GM23338 (cell line): ENCODE measurements at regions not wholly inside any gene's neighbourhood (a gene's known extent, or its start where the extent isn't known, plus 50 kb on each side); places are given as distances from the start of the nearest gene placed in this dataset.

Source experiments
- ATAC-seq: fragments of 200-7000 bp; cut with Tn5 transposase; 3 replicates; pipeline ENCODE4 v1.9.1; 2020
- DNase-seq: peaks from one replicate; pipeline ENCODE4 v3.0.0-alpha.2; 2015; ENCODE audit warnings: low spot score
- H2AFZ ChIP-seq: fragments of 200-600 bp; sonication (generic); 2 replicates; pipeline ENCODE4 v1.8.0; 2016; ENCODE audit warnings: antibody characterized with exemption, mild to moderate bottlenecking, moderate library complexity
- H3F3A ChIP-seq: fragments of 200-600 bp; sonication (generic); replicated peaks from 2 replicates; pipeline ENCODE4 v1.8.0; 2017; ENCODE audit warnings: antibody characterized with exemption, mixed run types, low read depth
- H3K27ac ChIP-seq: fragments of 200-600 bp; sonication (generic); 2 replicates; pipeline ENCODE4 v1.6.1; 2016; ENCODE audit warnings: low read depth
- H3K27me3 ChIP-seq: fragments of 200-600 bp; sonication (generic); 2 replicates; pipeline ENCODE4 v1.8.0; 2016; ENCODE audit warnings: mild to moderate bottlenecking, mixed run types, moderate library complexity; ENCODE audit not compliant: insufficient read depth
- H3K36me3 ChIP-seq: fragments of 200-600 bp; sonication (generic); 2 replicates; pipeline ENCODE4 v1.8.0; 2016; ENCODE audit warnings: mild to moderate bottlenecking; ENCODE audit not compliant: insufficient read depth
- H3K4me1 ChIP-seq: fragments of 200-600 bp; sonication (generic); 2 replicates; pipeline ENCODE4 v1.8.0; 2016; ENCODE audit warnings: mild to moderate bottlenecking, moderate library complexity; ENCODE audit not compliant: insufficient read depth
- H3K4me2 ChIP-seq: fragments of 200-600 bp; sonication (generic); 2 replicates; pipeline ENCODE4 v1.7.1; 2017; ENCODE audit warnings: mixed run types
- H3K4me3 ChIP-seq: fragments of 200-600 bp; sonication (generic); 2 replicates; pipeline ENCODE4 v1.6.1; 2016; ENCODE audit warnings: mixed run types
- H3K79me2 ChIP-seq: fragments of 200-600 bp; sonication (generic); replicated peaks from 2 replicates; pipeline ENCODE4 v1.8.0; 2017; ENCODE audit warnings: mild to moderate bottlenecking; ENCODE audit not compliant: insufficient read depth
- H3K9me2 ChIP-seq: fragments of 200-600 bp; sonication (generic); 2 replicates; pipeline ENCODE4 v1.8.0; 2017; ENCODE audit not compliant: insufficient read depth
- H4K20me1 ChIP-seq: fragments of 200-600 bp; sonication (generic); replicated peaks from 2 replicates; pipeline ENCODE4 v1.8.0; 2017; ENCODE audit warnings: mild to moderate bottlenecking; ENCODE audit not compliant: insufficient read depth
- H3K27ac Mint-ChIP-seq: 2 replicates; pipeline ENCODE4 v1.8.0; 2020; ENCODE audit warnings: inconsistent platforms, mild to moderate bottlenecking, moderate library complexity, mixed read lengths
- H3K27me3 Mint-ChIP-seq: 3 replicates; pipeline ENCODE4 v1.8.0; 2022; ENCODE audit warnings: low read depth, mild to moderate bottlenecking, moderate library complexity, mixed read lengths, inconsistent platforms; ENCODE audit not compliant: insufficient read depth, poor library complexity
- H3K36me3 Mint-ChIP-seq: 3 replicates; pipeline ENCODE4 v1.8.0; 2021; ENCODE audit warnings: low read depth, mild to moderate bottlenecking, inconsistent platforms, moderate library complexity, mixed read lengths
- H3K4me1 Mint-ChIP-seq: 3 replicates; pipeline ENCODE4 v1.8.0; 2020; ENCODE audit warnings: mild to moderate bottlenecking, inconsistent platforms, mixed read lengths
- H3K4me3 Mint-ChIP-seq: 3 replicates; pipeline ENCODE4 v1.8.0; 2021; ENCODE audit warnings: moderate library complexity, mild to moderate bottlenecking, inconsistent platforms, mixed read lengths
- H3K9me3 Mint-ChIP-seq: 3 replicates; pipeline ENCODE4 v1.8.0; 2020; ENCODE audit warnings: moderate library complexity, mild to moderate bottlenecking, inconsistent platforms, mixed read lengths
- CREB1 ChIP-seq: fragments of 250-450 bp; sonication (Bioruptor Pico); IDR thresholded peaks from 2 replicates; pipeline ENCODE4 v1.5.0; 2020; ENCODE audit warnings: low read depth, mild to moderate bottlenecking, moderate library complexity
- CTCF ChIP-seq, 2 experiments: fragments of 200-600 bp in 1 of 2; sonication (generic) in 1 of 2; conservative IDR thresholded peaks; 2 replicates each; pipeline versions ENCODE4 v1.5.1 to v1.6.1; 2016 to 2017; ENCODE audit warnings: antibody characterized with exemption in 2 of 2, low read depth in 2 of 2, mild to moderate bottlenecking in 2 of 2, moderate library complexity in 1 of 2
- EZH2 ChIP-seq: fragments of 200-600 bp; sonication (generic); IDR thresholded peaks from one replicate; pipeline ENCODE4 v1.8.0; 2017; ENCODE audit warnings: antibody characterized with exemption, mild to moderate bottlenecking, low read depth; ENCODE audit not compliant: unreplicated experiment
- EZH2phosphoT487 ChIP-seq: fragments of 200-600 bp; sonication (generic); IDR thresholded peaks from one replicate; pipeline ENCODE4 v1.8.1; 2018; ENCODE audit warnings: antibody characterized with exemption; ENCODE audit not compliant: unreplicated experiment
- JUNB ChIP-seq: IDR thresholded peaks from one replicate; pipeline ENCODE4 v1.6.1; 2016; ENCODE audit warnings: antibody characterized with exemption; ENCODE audit not compliant: unreplicated experiment
- NANOG ChIP-seq: IDR thresholded peaks from 2 replicates; pipeline ENCODE4 v1.6.1; 2016; ENCODE audit warnings: antibody characterized with exemption, borderline replicate concordance
- POLR2AphosphoS5 ChIP-seq: IDR thresholded peaks from 2 replicates; pipeline ENCODE4 v1.6.1; 2016; ENCODE audit warnings: antibody characterized with exemption, low read depth
- REST ChIP-seq: IDR thresholded peaks from one replicate; pipeline ENCODE4 v1.6.1; 2018; ENCODE audit warnings: antibody characterized with exemption; ENCODE audit not compliant: unreplicated experiment
- STAT1 ChIP-seq: IDR thresholded peaks from one replicate; pipeline ENCODE4 v1.6.1; 2016; ENCODE audit warnings: antibody characterized with exemption; ENCODE audit not compliant: unreplicated experiment
- ZNF114 ChIP-seq: fragments of 250-450 bp; sonication (Bioruptor Pico); IDR thresholded peaks from 2 replicates; pipeline ENCODE4 v1.5.0; 2020; ENCODE audit warnings: mild to moderate bottlenecking, moderate library complexity
- ZNF331 ChIP-seq: fragments of 250-450 bp; sonication (Bioruptor Pico); IDR thresholded peaks from 2 replicates; pipeline ENCODE4 v1.5.0; 2020; ENCODE audit warnings: low read depth, mild to moderate bottlenecking, moderate library complexity
- ZNF462 ChIP-seq: fragments of 250-450 bp; sonication (Bioruptor Pico); IDR thresholded peaks from 2 replicates; pipeline ENCODE4 v1.5.0; 2020; ENCODE audit warnings: mild to moderate bottlenecking, moderate library complexity
- TF ChIP-seq, protein P1 (sequence below): IDR thresholded peaks from 2 replicates; pipeline ENCODE4 v1.6.1; 2016; ENCODE audit warnings: antibody characterized with exemption

DNA sequence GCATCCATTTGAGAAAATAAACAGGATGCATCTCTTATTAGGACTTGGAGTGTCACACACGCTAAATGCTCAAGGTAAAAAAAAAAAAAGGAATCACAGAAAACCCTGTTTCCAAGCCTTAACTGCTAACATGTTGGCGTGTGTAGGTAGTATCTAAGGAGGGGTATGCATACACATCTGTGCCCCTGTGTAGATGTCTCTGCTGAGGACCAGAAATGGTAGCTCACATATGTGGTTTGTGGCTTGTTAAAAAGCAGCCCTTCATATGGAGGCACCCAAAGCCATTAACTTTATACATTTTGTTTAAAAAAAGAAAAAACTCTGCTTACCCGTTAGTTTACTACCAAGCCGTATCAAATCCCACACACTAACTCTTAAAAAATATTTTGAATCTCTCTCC, 314.1 kb downstream of the SNAPC1 start:
- H3K36me3 Mint-ChIP-seq: no peaks in the 10 kb centered on the region
- no peaks in the 10 kb centered on the region for H4K20me1 ChIP-seq

More for the DNA sequence above, 314.1 kb downstream of the SNAPC1 start:
- Mint-ChIP-seq H3K9me3 (no peaks in the 10 kb centered on the region), H3K4me1 (no peaks in the 10 kb centered on the region; the same call in 2 of the 3 replicates), H3K27me3 (no peaks in the 10 kb centered on the region), H3K27ac (no peak overlapping the region), H3K4me3 (no peak overlapping the region)
- Histone ChIP-seq H3K9me2 (no peaks in the 10 kb centered on the region), H3K4me2 (no peak overlapping the region), H2AFZ (no peak overlapping the region), H3K36me3 (no peaks in the 10 kb centered on the region), H3K27ac (no peak overlapping the region), H3F3A (no peaks in the 10 kb centered on the region), H3K79me2 (no peaks in the 10 kb centered on the region), H3K27me3 (no peaks in the 10 kb centered on the region), H3K4me3 (no peak overlapping the region), H3K4me1 (no peaks in the 10 kb centered on the region)
- no peak for DNase-seq
- ATAC-seq: no peak
- TF ChIP-seq, protein P1, sequence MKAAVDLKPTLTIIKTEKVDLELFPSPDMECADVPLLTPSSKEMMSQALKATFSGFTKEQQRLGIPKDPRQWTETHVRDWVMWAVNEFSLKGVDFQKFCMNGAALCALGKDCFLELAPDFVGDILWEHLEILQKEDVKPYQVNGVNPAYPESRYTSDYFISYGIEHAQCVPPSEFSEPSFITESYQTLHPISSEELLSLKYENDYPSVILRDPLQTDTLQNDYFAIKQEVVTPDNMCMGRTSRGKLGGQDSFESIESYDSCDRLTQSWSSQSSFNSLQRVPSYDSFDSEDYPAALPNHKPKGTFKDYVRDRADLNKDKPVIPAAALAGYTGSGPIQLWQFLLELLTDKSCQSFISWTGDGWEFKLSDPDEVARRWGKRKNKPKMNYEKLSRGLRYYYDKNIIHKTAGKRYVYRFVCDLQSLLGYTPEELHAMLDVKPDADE: no peak
- no peak for TF ChIP-seq EZH2phosphoT487
- no peak for TF ChIP-seq CREB1 (CRISPR knock-in tag)
- no peak for TF ChIP-seq POLR2AphosphoS5
- TF ChIP-seq REST: no peak
- no peak for TF ChIP-seq STAT1
- no peak for TF ChIP-seq NANOG
- TF ChIP-seq JUNB: no peak
- TF ChIP-seq EZH2: no peak
- no peak for TF ChIP-seq ZNF331 (CRISPR knock-in tag)
- no peak for TF ChIP-seq CTCF (conservative IDR thresholded peaks at IDR 0.05; ENCODE audit: low read depth in 2 of 2)
- no peak for TF ChIP-seq ZNF462 (CRISPR knock-in tag)
- no peak for TF ChIP-seq ZNF114 (CRISPR knock-in tag)
